COLO668 (cell line): ENCODE measurements at regions not wholly inside any gene's neighbourhood (a gene's known extent, or its start where the extent isn't known, plus 50 kb on each side); places are given as distances from the start of the nearest gene placed in this dataset.
A peak's percentile ranks its signal among the peaks of the same experiment; 100 is the strongest.

Source experiments
- DNase-seq: peaks from one replicate; lab custom pipeline; 2025; ENCODE audit not compliant: unreplicated experiment; lab: John Stamatoyannopoulos, UW

DNA sequence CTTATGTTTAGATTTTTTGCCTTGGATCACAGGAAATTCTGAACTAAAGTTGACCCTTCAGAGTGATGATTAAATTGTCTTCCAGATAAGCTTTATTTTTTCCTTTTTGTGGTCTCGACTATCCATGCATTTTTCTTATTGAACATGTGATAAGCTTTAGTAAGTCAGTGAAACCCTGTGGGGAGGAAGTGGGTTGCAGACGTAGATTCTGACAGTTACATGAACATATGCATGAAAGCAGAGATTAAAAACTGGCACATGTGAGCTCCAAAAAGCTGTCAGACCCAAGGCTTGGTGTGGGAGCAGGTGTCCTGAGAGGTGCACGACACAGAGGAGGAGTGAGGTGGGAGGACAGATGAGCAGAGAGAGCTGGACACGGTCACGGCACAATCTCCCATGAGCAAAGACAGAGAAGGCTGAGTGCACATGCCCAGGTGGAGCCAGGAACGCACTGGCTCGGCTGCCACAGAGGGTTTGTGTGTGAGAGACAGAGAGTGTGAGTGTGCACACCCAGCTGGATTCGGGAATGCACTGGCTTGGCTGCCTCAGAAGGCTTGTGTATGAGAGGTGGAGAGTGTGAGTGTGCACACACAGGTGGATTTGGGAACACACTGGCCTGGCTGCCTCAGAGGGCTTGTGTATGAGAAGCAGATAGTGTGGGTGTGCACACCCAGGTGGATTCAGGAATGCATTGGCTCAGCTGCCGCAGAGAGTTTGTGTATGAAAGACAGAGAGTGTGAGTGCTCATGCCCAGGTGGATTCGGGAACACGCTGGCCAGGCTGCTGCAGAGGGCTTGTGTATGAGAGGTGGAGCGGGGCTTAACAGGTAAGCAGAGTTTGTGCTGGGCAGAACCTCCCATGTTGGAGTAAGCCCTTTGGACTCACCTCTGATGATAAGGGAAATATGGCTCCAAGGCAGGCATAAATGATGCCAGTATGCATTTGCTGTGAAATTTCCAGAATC, 849.1 kb upstream of the SALL3 start:
- DNase-seq: no peak

DNA sequence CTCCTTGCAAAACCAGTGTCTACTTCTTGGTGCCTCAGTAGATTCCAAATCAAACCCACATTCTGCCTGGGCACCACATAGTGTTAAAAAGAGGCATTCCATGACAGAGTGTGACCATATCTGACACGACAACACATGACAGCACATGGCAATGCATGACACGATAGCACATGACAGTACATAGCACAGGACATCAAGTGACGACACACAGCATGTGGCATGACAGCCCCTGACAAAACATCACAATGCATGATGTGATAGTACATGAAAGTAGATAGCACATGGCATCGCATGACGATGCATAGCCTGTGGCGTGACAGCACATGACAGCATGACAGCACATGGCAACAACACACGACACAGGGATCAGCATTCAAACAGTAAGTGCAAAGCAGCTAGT, 845.9 kb upstream of the SALL3 start:
- no peak for DNase-seq

DNA sequence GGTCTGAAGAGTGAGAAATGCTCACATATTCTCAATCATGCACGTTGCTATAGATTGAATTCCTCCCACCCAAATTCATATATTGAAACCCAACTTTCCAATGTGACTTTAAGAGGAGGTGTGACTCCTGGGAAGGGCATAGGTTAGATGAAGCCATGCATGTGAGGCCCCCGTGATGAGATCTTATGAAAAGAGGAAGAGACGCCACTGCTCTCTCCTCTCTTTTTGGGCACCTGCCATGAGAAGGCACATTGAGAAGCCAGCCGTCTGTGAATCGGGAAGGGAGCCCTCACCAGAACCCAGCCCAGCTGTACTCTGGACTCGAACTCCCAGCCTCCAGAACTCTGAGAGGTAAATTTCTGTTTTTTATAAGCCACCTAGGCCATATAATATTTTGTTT, 842.6 kb upstream of the SALL3 start:
- DNase-seq: no peak

DNA sequence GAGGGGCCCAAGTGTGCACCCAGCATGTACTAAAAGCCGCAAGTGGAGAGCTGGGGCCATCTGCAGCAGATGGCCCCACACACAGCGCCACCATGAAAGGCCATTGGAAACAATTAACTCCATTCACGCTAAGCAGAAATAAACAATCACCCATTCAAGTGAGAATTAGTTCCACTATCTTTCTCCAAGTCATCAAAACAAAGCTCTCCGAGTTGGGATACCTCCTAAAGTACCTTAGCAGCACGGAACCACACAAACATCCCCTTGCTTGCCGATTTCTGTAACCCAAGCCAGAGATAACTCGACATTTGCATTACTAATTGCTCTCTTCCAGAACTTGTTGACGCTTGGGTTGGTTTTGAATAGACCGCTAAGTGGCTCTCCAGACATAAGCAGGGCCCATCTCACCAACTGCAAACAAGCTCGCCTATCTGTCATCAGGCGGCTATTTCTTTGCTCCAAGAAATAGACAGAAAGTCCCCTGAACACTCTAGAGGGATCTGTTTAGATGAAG, 840.6 kb upstream of the SALL3 start:
- peak; percentile 47 for DNase-seq

DNA sequence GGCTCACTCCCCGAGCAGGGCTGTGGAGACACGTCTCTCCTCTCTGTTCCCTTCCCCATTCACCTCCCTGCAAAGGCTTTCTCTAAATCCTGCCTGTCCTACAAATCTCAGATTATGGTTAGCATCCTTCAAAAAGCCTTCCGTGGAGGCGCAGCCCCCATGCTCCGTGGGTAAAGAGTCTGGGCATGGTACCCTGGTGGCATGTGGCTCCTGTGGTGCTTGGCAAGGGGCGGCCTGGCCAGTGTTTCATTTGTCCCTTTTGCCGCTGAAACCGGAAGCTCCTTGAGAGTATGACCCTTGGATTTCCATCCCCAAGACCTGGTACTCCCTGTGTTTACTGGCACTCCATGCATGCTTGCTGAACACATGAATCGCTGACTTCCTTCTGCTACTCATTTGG, 839.3 kb upstream of the SALL3 start:
- no peak for DNase-seq

DNA sequence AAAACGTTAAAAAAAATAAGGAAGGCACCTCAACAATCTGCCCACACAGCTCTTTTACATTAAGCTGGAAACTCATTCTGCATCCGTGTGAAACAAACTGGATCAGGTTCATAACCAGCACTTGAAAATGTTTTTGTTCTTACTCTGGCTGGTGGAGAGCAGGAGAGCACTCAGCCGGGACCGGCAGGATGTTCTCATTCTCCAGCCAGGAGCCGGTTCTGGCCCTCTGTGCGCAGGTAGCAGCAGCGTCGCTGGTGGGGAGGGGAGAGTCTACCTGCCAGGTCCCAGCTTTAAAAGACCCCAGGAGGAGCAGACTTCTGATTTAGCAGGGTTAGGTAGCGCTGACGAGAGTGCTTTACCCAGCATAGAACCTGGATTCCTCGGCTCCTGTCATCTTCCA, 834.9 kb upstream of the SALL3 start:
- peak; percentile 20 for DNase-seq

DNA sequence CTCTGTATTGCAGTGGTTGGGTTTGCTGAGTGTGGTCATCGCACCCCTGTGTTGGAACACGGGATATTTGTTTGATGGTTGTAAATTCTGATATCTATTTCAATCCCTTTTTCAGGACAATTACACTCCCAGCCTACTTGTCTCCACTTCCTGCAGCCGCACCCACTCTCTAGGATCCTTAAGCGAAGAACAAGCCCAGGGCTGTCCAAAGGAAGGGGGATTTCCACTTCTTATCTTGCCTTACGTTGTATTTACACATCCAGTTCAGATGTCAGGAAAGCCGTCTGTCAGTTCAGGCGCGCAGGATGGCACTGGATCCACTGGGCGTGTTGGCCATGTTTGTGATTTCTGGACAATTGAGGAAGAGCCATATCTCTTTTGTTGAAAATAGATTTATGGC, 834.5 kb upstream of the SALL3 start:
- DNase-seq: no peak

DNA sequence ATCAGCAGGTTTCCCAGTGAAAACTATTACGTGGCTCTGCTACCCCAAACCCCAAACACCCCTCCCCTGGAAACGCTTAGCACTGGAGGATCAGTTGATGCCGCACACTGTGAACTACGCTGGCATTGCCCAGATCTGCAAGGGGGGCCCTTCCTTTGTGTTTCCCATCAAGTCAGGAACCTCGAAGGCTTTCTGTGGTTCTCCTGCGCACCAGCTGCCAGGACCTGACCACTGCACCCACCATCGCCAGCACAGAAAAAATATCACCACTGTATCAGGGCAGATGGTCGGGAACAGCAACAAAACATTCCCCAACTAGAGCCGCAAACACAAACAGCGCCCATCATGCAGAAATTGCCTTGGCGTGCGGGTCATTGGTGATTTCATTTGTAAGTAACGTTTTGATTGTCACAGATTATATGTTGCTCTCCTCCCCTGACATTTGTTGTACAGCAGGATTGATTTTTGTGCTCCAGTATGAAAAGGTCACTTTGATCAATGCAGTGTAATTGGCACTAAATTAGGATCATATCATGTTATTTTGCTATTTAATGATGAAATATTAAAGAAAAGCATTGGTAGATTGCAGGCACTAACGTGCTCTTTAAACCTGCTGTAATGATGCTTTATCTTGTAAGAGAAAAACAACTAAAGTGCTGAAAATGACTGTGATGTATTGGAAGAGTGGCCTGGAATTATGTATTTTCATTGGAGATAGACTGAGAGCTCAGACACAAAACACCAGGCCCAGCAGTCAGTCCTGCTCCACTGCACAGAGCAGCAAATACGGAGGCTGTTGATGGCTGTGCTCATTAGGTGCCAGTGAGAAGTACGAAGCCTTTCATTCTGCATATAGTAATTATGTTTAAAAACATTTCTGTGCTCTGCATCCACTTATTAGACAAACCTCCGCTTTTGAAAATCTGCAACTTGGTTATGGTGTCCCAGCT, 833.2 kb upstream of the SALL3 start:
- no peak for DNase-seq

DNA sequence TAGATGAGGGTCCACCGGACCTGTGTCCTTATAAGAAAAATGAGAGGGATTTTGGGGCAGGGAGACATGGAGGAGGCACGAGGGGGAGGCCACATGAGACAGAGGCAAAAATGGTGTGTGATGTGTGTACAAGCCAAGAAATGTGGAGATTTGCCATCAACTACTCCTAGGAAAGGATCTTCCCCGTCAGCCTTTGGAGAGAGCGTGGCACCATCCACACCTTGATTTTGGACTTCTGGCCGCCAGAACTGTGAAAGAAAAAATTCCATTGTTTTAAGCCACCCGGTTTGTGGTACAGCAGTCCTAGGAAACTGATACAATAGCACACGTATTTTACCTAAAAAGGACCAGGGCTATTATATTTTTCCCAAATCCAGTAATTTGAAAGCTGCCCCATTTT, 829.0 kb upstream of the SALL3 start:
- no peak for DNase-seq

DNA sequence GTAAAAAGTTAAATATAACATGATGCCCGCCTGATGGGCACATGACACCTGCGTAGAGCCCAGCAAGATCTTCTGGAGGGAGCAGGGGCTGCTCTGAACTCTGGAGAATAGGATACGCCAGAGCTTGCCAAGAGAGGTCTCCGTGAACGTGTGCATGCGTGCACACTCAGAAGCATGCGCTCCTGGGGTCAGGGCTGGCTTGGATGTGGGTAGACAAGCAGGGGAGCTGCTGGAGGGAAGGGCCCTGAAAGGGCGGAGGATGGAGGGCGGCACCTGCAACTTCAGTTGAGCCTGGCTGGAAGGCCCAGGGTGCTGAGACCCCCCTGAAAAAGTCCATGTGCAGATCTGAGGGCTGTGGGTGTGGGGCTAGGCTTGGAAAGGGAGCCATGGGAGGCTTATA, 828.4 kb upstream of the SALL3 start:
- DNase-seq: no peak

DNA sequence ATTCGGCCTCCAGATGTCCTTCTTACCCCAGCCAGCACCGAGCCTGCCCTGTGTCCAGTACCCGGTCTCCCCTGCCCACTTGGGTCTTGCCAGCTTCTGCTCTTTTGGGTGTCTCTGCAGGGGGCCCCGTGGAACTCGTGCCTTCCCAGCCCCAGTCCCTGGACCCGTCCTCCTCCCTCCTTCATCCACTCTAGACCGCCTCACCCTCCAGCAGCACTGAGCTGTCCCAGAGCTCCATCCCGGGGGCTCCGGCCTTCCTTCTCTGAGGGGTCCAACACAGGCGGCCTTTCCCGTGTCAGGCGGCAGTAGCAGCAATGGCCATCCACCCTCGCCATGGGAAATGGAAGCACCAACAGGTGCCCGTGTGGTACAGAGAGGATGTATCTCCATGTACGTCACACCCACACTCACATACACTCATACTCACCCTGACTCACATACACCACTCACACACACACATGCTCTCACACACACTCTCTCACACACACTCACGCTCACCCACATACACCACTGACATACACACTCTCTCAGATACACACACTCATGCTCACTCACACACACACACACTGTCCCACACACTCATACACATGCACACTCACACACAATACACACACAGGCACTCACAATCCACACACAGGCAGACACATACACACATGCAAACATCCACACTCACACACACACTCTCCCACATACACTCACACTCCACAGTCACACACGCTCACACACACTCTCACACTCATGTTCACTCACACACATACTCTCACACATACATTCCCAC, 827.5 kb upstream of the SALL3 start:
- no peak for DNase-seq

DNA sequence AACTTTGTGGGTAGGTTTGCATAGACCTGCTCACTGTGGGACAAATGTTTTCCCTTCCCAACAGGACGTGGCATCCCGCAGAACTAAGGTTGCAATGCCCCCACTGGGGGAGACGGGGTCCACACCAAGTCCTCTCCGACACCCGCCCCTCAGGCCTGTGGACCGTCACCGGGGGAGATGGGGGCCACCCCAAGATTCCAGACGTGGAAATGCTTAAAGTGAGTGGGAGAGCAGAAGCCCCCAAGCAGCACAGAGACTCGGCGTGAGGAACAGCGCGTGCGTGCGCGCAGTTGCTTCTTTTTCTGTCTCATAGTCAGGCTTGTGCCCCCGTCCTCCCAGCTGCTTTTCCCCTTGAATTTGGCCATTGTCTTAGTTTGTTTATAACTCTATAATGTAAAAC, 826.3 kb upstream of the SALL3 start:
- no peak for DNase-seq

DNA sequence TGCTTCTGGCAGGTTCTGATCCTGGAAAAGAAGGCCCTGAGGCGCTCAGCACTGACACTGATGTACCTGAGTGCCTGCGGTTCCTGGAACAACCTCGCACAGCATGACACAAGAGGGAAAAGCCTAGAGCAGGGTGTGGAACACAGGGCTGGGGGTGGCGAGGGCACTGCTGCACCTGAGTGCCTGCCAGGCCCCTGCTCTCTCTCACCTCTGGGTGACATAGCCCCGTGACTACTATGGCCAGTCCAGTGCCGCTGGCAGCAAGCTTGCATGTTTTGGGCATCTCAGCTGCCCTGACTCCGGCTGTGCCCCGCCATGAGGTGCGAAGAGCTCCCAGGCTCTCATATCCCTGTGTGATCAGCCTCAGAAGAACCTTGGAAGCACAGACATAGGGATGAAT, 825.2 kb upstream of the SALL3 start:
- no peak for DNase-seq

DNA sequence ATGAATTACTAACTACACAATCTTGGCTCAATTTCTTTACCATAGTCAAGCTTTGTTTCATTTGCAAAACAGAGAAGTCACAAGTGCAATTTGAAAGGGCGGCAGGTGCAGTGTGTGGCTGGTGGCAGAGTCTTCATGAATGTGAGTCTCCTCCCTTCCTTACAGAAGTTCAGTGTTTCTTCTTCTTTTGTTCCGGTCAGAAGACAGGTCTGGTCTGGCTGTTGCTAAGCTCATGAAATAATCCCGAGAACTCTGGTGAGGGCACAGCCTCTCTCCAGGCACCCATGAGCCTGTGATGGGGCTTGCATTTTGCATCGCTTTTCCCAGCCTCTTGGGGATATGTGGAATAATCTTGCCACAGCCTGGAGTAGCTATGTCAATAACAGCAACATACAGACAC, 824.8 kb upstream of the SALL3 start:
- no peak for DNase-seq

DNA sequence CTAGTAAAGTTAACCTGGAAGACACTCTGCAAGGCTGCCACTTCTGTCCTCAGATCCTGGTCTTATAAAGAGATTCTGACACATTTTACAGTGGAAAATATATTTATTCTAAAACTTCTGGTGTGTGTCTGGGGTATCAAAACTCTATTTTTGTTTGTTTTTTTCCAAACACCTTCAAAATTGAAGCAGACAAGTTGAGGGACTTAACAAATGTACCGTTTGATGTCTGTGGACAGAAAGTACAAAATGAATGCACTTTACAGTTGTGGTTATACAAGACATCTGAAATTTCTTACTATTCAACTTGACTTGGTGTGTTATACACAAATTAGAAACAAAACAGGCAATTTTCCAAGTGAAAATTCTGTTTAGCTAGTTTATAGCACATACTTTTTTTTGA, 823.2 kb upstream of the SALL3 start:
- no peak for DNase-seq

DNA sequence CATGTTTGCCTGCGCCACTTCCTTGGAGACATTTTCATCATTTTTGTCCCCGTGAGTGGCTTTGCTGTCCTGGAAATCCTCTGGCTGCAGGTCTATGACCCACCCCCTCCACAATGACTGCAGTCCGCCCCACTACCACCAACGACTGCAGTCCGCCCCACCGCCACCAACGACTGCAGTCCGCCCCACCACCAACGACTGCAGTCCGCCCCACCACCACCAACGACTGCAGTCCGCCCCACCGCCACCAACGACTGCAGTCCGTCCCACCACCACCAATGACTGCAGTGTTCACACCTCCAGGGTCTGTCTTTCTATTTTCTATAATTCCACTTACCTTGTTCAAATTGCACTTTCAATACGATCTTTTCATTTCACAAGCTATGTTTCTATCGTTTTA, 820.7 kb upstream of the SALL3 start:
- no peak for DNase-seq

DNA sequence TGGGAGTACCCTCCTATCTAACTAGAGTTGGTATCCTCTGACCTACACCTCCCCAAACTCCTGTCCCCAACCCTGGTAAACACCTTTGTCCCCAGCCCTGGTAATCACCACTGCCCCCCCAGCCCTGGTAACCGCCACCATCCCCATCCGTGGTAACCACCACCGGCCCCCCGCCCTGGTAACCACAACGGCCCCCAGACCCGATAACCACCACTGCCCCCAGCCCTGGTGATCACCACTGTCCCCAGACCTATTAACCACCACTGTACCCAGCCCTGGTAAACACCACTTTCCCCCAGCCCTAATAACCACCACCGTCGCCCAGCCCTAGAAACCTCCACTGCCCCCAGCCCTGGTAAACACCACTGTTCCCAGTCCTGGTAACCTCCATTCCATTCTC, 820.2 kb upstream of the SALL3 start:
- no peak for DNase-seq

DNA sequence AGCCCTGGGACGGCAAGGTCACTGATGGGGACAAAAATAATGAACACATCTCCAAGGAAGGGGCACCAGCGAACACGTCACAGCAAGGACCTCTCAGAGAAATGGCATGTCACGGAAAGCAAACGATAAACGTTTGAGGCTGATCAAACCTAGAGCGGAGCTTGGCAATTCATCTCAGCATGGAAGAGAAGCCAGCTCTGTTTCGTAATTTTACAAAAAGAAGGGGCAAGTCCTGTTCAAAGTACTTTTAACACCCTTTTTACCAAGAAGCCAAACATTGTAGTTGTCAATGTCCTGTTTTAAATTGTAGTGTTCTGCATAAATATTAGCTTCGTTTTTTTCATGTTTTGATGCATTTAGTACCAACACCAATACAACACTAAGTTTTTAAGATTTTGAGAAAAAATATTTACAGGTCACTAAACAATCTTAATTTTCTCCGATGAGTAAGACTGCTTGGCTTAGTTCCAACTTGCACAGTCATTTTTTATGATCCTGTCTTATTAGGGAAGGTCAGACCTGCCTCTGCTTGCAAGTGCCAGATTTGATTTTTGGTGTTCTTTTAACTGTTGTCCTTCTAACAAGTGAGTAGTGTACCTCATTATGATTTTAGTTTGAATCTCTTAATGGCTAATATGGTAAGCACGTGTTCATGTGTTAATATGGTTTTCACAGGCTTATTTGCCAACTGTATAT, 818.5 kb upstream of the SALL3 start:
- no peak for DNase-seq

DNA sequence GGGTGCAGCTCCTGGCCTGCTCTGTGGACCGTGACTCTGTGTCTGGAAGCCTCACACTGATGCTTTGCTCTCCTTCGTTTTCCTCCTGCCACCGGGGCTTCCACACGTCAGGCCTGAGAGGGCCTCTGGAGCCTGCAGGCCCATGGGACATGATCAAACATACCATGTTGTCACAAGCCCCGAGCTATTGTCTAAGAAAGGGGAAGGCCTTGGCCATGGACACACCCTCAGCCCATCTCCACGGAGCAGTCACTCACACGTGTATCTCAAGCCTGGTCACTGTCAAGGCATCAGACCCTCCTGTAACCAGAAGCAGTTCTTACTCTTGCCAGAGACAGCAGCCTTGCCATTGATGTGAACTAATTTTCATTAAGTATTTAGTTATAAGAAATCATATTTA, 814.1 kb upstream of the SALL3 start:
- DNase-seq: no peak

DNA sequence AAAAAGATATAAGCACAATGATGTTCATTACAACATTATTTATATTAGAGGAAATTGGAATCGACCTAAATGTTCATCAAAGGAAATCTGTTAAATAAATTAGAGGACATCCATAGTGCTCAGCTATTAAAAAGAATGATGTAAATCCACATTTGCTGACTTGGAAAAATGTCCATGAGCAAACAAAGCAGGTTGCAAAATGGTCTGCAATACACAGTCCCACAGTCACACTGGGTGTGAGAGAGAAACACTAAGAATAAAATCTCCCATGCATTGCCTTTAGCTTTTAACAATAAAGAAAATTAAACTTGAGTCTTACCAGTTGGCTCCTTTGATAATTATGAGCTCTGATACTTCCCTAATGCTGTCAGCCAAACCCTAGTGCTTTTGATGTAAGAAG, 811.1 kb upstream of the SALL3 start:
- DNase-seq: no peak
